HCT116 (cell line): ENCODE measurements at regions not wholly inside any gene's neighbourhood (a gene's known extent, or its start where the extent isn't known, plus 50 kb on each side); places are given as distances from the start of the nearest gene placed in this dataset.

Experiments used
- POLR2AphosphoS5 ChIP-seq: IDR thresholded peaks from 2 replicates; pipeline ENCODE4 v1.6.1; 2011; ENCODE audit warnings: mild to moderate bottlenecking, low read depth, low read length, moderate library complexity
- TF ChIP-seq, protein P1 (sequence below), 3 experiments: fragments of 200-600 bp in 1 of 3; sonication (generic) in 1 of 3; IDR thresholded peaks in 2 of 3; conservative IDR thresholded peaks in 1 of 3; 2 replicates each; pipeline ENCODE4 v1.5.1; 2012 to 2017; ENCODE audit warnings: low read depth in 2 of 3, low read length in 2 of 3, antibody characterized with exemption in 1 of 3, borderline replicate concordance in 1 of 3, control low read depth in 1 of 3, mild to moderate bottlenecking in 1 of 3, mixed read lengths in 1 of 3, mixed run types in 1 of 3, moderate library complexity in 1 of 3; ENCODE audit not compliant: insufficient read depth in 1 of 3
- TF ChIP-seq, protein P2 (sequence below): IDR thresholded peaks from 2 replicates; pipeline ENCODE4 v1.6.1; 2011; ENCODE audit warnings: mild to moderate bottlenecking, low read length, moderate library complexity; ENCODE audit not compliant: insufficient replicate concordance; ENCODE audit errors: extremely low read depth

DNA sequence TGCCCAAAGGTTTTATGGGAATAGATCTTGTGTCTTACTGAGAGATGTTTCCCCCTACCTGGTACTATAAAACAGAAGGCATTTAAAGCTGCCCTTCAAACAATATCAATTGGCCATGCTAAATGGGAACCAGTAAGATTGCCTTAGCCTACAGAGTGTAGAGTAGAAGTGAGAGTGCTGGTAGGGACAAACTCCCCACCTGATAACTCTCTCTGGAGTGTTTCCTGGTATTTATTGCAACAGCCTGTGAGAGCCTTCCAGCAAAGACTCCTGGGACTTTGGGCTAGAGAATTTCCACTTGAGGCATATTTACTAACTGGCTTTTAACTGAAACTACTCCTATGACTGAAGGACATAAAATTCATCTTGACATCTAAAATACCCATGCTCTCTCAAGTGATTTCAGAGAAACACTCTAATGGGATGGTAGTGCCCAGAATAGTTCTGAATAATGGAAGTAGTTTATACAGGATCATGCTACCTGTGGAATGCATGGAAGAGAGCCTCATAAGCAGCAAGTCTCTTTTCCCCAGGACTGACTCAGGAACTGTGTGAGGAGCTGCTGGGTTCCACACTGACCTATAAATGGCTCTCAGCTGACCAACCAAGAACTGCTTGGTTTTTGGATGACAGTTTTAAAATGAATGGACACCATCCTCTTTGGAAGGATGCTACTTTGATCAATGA, 132.7 kb upstream of the SLITRK5 start:
- TF ChIP-seq, protein P1, sequence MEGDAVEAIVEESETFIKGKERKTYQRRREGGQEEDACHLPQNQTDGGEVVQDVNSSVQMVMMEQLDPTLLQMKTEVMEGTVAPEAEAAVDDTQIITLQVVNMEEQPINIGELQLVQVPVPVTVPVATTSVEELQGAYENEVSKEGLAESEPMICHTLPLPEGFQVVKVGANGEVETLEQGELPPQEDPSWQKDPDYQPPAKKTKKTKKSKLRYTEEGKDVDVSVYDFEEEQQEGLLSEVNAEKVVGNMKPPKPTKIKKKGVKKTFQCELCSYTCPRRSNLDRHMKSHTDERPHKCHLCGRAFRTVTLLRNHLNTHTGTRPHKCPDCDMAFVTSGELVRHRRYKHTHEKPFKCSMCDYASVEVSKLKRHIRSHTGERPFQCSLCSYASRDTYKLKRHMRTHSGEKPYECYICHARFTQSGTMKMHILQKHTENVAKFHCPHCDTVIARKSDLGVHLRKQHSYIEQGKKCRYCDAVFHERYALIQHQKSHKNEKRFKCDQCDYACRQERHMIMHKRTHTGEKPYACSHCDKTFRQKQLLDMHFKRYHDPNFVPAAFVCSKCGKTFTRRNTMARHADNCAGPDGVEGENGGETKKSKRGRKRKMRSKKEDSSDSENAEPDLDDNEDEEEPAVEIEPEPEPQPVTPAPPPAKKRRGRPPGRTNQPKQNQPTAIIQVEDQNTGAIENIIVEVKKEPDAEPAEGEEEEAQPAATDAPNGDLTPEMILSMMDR (IDR thresholded peaks at IDR 0.05 in 2 of 3, conservative IDR thresholded peaks at IDR 0.05 in 1 of 3; ENCODE audit: borderline replicate concordance in 1 of 3, insufficient read depth in 1 of 3, low read depth in 2 of 3, low read length in 2 of 3) = no peak
- no peak for TF ChIP-seq POLR2AphosphoS5
- TF ChIP-seq, protein P2, sequence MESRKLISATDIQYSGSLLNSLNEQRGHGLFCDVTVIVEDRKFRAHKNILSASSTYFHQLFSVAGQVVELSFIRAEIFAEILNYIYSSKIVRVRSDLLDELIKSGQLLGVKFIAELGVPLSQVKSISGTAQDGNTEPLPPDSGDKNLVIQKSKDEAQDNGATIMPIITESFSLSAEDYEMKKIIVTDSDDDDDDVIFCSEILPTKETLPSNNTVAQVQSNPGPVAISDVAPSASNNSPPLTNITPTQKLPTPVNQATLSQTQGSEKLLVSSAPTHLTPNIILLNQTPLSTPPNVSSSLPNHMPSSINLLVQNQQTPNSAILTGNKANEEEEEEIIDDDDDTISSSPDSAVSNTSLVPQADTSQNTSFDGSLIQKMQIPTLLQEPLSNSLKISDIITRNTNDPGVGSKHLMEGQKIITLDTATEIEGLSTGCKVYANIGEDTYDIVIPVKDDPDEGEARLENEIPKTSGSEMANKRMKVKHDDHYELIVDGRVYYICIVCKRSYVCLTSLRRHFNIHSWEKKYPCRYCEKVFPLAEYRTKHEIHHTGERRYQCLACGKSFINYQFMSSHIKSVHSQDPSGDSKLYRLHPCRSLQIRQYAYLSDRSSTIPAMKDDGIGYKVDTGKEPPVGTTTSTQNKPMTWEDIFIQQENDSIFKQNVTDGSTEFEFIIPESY = no peak
